Lower leg skin (tissue), 4 donors: ENCODE measurements at regions not wholly inside any gene's neighbourhood (a gene's known extent, or its start where the extent isn't known, plus 50 kb on each side); places are given as distances from the start of the nearest gene placed in this dataset.

Experiments used
- DNase-seq, 2 donors: peaks; one replicate each; pipeline ENCODE4 v3.0.0-alpha.2; 2019; ENCODE audit warnings: low spot score in 2 of 2
- H3K4me3 ChIP-seq: fragments of 200-600 bp; sonication (generic); 2 replicates; pipeline ENCODE4 v1.5.1; 2017; ENCODE audit warnings: mild to moderate bottlenecking, low read depth; ENCODE audit not compliant: poor library complexity, severe bottlenecking
- CTCF ChIP-seq, 3 donors: fragments of 450-650 bp; IDR thresholded peaks; one replicate each; pipeline ENCODE4 v1.5.1; 2016; ENCODE audit warnings: antibody characterized with exemption in 3 of 3, mild to moderate bottlenecking in 3 of 3, moderate library complexity in 2 of 3
- POLR2A ChIP-seq, 2 donors: fragments of 450-650 bp; IDR thresholded peaks; one replicate each; pipeline ENCODE4 v1.6.1; 2016 to 2017; ENCODE audit warnings: antibody characterized with exemption in 2 of 2, mild to moderate bottlenecking in 1 of 2, moderate library complexity in 1 of 2
- WGBS, 2 donors: methylation state at CpG; one replicate each; pipeline ENCODE4 v1.1.5; 2018; 5-methylcytosine and 5-hydroxymethylcytosine counted together
- intact Hi-C: fragments of 100-400 bp; cut with DNase I; formaldehyde crosslinking; loops from one replicate; pipeline ENCODE4 v1.15.0; 2023; ENCODE audit warnings: low total_unique reads

- no peak overlapping the region for H3K4me3 ChIP-seq
- DNase-seq = peak in 1 of 2 donors; percentile 75
- no peak for TF ChIP-seq CTCF (IDR thresholded peaks at IDR 0.05)
- intact Hi-C loops = no loop called here
- 38 to 41% methylated on average over 5 of the region's 5 CpGs for WGBS, 2 donors
Observed at GRCh38 chr2:30385327-30385726, 61.7 kb upstream of the LCLAT1 start.

GRCh38 chr2:30392097-30392496 lies 54.9 kb upstream of the LCLAT1 start:
- intact Hi-C loops = no loop called here
- no peak for DNase-seq
- TF ChIP-seq POLR2A (IDR thresholded peaks at IDR 0.05) (no peak), CTCF (IDR thresholded peaks at IDR 0.05) (no peak)
- no peak overlapping the region for H3K4me3 ChIP-seq

GRCh38 chr2:30393510-30393909 lies 53.5 kb upstream of the LCLAT1 start:
- TF ChIP-seq CTCF (IDR thresholded peaks at IDR 0.05) = no peak
- TF ChIP-seq POLR2A (IDR thresholded peaks at IDR 0.05) = no peak

GRCh38 chr2:30394096-30394495 lies 53.0 kb upstream of the LCLAT1 start:
- WGBS, 2 donors = 45 to 62% methylated on average over 5 of the region's 5 CpGs
- H3K4me3 ChIP-seq = no peak overlapping the region
- intact Hi-C loops = no loop called here
- TF ChIP-seq POLR2A (IDR thresholded peaks at IDR 0.05) (no peak), CTCF (IDR thresholded peaks at IDR 0.05) (no peak)
- DNase-seq = peak in 1 of 2 donors; percentile 57

More at GRCh38 chr2:30393510-30393909, 53.5 kb upstream of the LCLAT1 start:
- H3K4me3 ChIP-seq = no peak overlapping the region
- intact Hi-C loops = no loop called here
- no peak for DNase-seq
- 86 to 89% methylated on average over 1 of the region's 1 CpG for WGBS, 2 donors

GRCh38 chr2:30396436-30397232 lies 50.4 kb upstream of the LCLAT1 start:
- no peak for DNase-seq

More at GRCh38 chr2:30396436-30397232, 50.4 kb upstream of the LCLAT1 start:
- intact Hi-C loops = no loop called here
- WGBS, 2 donors = 84 to 85% methylated on average over 4 of the region's 4 CpGs
- TF ChIP-seq CTCF (IDR thresholded peaks at IDR 0.05) (no peak), POLR2A (IDR thresholded peaks at IDR 0.05) (no peak)
- H3K4me3 ChIP-seq = no peak overlapping the region
